ENCODE measurements at regions not wholly inside any gene's neighbourhood (a gene's known extent, or its start where the extent isn't known, plus 50 kb on each side); places are given as distances from the start of the nearest gene placed in this dataset.

GRCh38 chr3:72558001-72558400 lies 290.2 kb downstream of the SHQ1 start:
- peaks cover 22% of the 10 kb centered on the region for H3K36me3 Mint-ChIP-seq (ENCODE audit: low read depth)
- H2AFZ ChIP-seq: no peak overlapping the region
- no peak overlapping the region for H3K27ac Mint-ChIP-seq
- H3K4me3 ChIP-seq: no peak overlapping the region
- H3K27me3 ChIP-seq (ENCODE audit: insufficient read depth): no peaks in the 10 kb centered on the region
- H3K4me2 ChIP-seq: no peak overlapping the region
- TF ChIP-seq EZH2phosphoT487 (IDR thresholded peaks at IDR 0.05; ENCODE audit: unreplicated experiment): no peak
- TF ChIP-seq JUNB (IDR thresholded peaks at IDR 0.05; ENCODE audit: unreplicated experiment): no peak
- TF ChIP-seq CTCF (conservative IDR thresholded peaks at IDR 0.05; ENCODE audit: low read depth in 2 of 2): no peak
- no peak for TF ChIP-seq ZNF114 (CRISPR knock-in tag; IDR thresholded peaks at IDR 0.05)
- TF ChIP-seq ETS1 (IDR thresholded peaks at IDR 0.05): no peak
- TF ChIP-seq POLR2AphosphoS5 (IDR thresholded peaks at IDR 0.05; ENCODE audit: low read depth): no peak
- TF ChIP-seq REST (IDR thresholded peaks at IDR 0.05; ENCODE audit: unreplicated experiment): no peak
- no peak for TF ChIP-seq ZNF462 (CRISPR knock-in tag; IDR thresholded peaks at IDR 0.05)
- no peak for TF ChIP-seq ZNF331 (CRISPR knock-in tag; IDR thresholded peaks at IDR 0.05; ENCODE audit: low read depth)
- no peak for TF ChIP-seq CREB1 (CRISPR knock-in tag; IDR thresholded peaks at IDR 0.05; ENCODE audit: low read depth)
- TF ChIP-seq NANOG (IDR thresholded peaks at IDR 0.05; ENCODE audit: borderline replicate concordance): no peak
- TF ChIP-seq EZH2 (IDR thresholded peaks at IDR 0.05; ENCODE audit: low read depth, unreplicated experiment): no peak
- no peak for TF ChIP-seq STAT1 (IDR thresholded peaks at IDR 0.05; ENCODE audit: unreplicated experiment)
- no peak overlapping the region for H3K27ac ChIP-seq (ENCODE audit: low read depth)
- ATAC-seq (no peak), DNase-seq (ENCODE audit: low spot score) (no peak)
- peaks cover 28% of the 10 kb centered on the region for H3K9me3 Mint-ChIP-seq
- H3K9me2 ChIP-seq (ENCODE audit: insufficient read depth): peaks cover 3% of the 10 kb centered on the region; the same call in 1 of the 2 replicates
- H4K20me1 ChIP-seq (replicated peaks; ENCODE audit: insufficient read depth): no peaks in the 10 kb centered on the region
- H3K4me3 Mint-ChIP-seq: no peak overlapping the region
- no peaks in the 10 kb centered on the region for H3K79me2 ChIP-seq (replicated peaks; ENCODE audit: insufficient read depth)
- peaks cover 10% of the 10 kb centered on the region; the same call in 2 of the 3 replicates for H3K4me1 Mint-ChIP-seq
- H3K36me3 ChIP-seq (ENCODE audit: insufficient read depth): no peaks in the 10 kb centered on the region
- peaks cover 16% of the 10 kb centered on the region for H3K4me1 ChIP-seq (ENCODE audit: insufficient read depth)
- no peaks in the 10 kb centered on the region; the same call in 1 of the 2 replicates for H3F3A ChIP-seq (replicated peaks; ENCODE audit: low read depth)
- H3K27me3 Mint-ChIP-seq (ENCODE audit: insufficient read depth, low read depth, poor library complexity): peaks cover 15% of the 10 kb centered on the region
